Right hindlimb (tissue), 1 donor: ENCODE measurements at regions not wholly inside any gene's neighbourhood (a gene's known extent, or its start where the extent isn't known, plus 50 kb on each side); places are given as distances from the start of the nearest gene placed in this dataset.
"Not testable (repeated sequence)": the region's sequence is repeated elsewhere in the genome, so short reads cannot be mapped to it uniquely, and the experiment has no call there.

ENCODE experiments used
- DNase-seq: peaks from one replicate; pipeline ENCODE4 v3.0.0-alpha.2; 2018

DNA sequence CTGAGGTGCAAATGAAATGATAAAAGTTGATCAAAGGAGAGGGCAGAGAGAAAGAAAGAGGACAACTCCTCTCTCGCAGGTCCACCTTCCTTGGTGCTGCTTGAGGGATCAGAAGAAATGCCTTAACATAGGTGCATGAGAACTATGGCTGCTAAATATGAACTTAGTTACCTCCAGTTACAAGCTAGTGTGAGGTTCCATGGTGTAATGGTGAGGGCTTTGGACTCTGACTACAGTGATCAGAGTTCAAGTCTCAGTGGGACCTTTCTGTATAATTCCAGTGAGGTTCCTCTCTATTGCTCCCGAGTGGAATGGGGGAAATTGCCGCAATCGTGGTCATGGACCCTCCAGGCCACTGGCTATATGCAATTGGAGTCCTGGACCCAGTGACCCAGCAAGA lies 387.3 kb downstream of the FAM72C start:
- DNase-seq: no peak

DNA sequence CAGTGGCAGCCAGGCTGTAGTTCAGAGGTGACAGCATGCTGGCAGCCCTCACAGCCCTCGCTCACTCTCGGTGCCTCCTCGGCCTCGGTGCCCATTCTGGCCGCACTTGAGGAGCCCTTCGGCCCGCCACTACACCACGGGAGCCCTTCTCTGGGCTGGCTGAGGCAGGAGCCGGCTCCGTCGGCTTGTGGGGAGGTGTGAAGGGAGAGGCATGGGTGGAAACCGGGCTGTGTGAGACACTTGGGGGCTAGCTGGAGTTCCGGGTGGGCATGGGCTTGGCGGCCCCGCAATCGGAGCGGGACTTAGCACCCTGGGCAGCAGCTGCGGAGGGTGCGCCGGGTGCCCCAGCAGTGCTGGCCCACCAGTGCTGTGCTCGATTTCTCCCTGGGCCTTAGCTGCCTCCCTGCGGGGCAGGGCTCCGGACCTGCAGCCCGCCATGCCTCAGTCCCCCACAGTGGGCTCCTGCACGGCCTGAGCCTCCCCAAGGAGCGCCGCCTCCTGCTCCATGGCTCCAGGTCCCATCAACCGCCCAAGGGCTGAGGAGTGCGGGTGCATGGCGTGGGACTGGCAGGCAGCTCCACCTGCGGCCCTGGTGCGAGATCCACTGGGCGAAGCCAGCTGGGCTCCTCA lies 396.8 kb downstream of the FAM72C start:
- no peak for DNase-seq

DNA sequence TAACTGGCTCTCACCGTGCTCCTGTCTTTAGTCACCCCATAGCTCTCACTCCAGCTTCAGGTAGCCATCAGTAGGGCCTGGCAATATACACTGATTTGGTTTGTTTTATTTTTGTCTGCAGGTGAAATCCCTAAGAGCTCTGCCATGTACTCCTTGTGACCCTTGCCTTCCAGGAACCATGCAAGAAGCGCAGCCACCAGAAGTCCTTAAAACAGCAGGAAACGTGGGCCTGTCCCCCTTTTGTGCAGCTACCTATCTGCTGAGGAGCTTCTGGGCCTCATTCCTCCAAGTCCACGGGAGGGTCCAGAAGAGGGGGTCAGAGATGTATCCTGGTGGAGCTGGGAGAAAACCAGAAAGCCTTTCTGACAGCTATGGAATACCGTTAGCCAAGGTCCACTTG lies 399.1 kb downstream of the FAM72C start:
- not testable (repeated sequence) for DNase-seq

DNA sequence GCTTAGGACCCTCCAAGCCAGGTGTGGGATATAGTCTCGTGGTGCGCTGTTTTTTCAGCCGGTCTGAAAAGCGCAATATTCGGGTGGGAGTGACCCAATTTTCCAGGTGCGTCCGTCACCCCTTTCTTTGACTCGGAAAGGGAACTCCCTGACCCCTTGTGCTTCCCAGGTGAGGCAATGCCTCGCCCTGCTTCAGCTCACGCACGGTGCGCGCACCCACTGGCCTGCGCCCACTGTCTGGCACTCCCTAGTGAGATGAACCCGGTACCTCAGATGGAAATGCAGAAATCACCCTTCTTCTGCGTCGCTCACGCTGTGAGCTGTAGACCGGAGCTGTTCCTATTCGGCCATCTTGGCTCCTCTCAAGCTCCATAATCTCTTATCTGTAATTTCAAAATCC lies 408.0 kb downstream of the FAM72C start:
- not testable (repeated sequence) for DNase-seq

DNA sequence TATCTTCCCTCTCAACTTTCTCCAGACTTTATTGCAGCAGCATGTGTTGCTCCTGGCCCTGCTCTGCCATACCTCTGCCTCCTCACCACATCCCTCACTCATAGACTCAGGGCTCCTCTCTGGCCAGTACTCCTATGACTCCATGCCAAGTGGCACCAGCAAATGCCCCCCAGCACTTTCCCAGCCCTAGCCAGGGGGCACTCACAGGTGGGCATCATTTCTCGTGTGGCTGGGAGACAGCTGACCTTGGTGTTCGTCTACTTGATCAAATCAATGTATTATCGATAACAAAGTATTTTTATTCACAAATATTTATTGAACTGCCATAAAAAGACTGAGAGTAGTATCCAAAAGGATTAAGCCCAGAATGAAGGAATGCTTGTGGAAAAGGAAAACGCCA lies 418.2 kb downstream of the FAM72C start:
- no peak for DNase-seq

DNA sequence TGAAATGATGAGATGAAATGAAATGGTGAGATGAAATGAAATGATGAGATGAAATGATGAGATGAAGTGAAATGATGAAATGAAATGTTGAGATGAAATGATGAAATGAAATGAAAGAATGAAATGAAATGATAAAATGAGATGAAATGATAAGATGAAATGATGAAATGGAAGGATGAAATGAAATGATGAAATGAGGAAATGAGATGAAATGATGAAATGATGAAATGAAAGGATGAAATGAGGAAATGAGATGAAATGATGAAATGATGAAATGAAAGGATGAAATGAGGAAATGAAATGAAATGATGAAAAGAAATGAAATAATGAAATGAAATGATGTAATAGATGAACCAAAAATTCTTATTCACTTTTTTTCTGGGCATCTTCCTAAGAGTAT lies 467.1 kb downstream of the FAM72C start:
- DNase-seq: not testable (repeated sequence)

DNA sequence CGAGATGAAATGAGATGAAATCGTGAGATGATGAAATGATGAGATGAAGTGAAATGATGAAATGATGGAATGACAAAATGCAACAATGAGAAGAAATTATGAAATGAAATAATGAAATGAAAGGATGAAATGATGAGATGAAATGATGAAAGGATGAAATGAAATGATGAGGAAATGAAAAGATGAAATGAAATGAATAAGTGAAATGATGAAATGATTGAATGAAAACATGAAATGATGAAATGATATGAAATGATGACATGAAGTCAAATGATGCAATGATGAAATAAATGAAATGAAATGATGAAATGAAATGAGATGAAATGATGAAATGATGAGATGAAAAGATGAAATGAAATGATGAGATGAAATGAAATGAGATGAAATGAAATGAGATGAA lies 467.7 kb downstream of the FAM72C start:
- DNase-seq: not testable (repeated sequence)

DNA sequence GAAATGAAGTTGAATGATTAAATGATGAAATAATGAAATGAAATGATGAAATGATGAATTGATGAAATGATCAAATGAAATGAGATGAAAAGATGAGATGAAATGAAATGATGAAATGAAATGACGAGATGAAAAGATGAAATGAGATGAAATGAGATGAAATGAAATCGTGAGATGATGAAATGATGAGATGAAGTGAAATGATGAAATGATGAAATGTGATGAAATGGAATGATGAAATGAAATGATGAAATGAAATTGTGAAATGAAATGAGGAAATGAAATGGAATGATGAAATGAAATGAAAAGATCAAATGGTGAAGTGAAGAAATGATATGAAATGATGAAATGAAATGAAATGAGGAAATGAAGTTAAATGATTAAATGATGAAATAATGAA lies 468.7 kb downstream of the FAM72C start:
- DNase-seq: not testable (repeated sequence)

DNA sequence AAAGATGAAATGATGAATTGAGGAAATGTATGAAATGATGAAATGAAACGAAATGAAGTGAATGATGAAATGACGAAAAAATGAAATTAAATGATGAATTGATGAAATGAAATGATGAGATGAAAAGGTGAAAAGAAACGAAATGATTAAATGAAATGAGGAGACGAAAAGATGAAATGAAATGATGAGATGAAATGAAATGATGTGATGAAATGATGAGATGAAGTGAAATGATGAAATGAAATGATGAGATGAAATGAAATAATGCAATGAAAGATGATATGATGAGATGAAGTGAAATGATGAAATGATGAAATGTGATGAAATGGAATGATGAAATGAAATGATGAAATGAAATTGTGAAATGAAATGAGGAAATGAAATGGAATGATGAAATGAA lies 469.7 kb downstream of the FAM72C start:
- not testable (repeated sequence) for DNase-seq

DNA sequence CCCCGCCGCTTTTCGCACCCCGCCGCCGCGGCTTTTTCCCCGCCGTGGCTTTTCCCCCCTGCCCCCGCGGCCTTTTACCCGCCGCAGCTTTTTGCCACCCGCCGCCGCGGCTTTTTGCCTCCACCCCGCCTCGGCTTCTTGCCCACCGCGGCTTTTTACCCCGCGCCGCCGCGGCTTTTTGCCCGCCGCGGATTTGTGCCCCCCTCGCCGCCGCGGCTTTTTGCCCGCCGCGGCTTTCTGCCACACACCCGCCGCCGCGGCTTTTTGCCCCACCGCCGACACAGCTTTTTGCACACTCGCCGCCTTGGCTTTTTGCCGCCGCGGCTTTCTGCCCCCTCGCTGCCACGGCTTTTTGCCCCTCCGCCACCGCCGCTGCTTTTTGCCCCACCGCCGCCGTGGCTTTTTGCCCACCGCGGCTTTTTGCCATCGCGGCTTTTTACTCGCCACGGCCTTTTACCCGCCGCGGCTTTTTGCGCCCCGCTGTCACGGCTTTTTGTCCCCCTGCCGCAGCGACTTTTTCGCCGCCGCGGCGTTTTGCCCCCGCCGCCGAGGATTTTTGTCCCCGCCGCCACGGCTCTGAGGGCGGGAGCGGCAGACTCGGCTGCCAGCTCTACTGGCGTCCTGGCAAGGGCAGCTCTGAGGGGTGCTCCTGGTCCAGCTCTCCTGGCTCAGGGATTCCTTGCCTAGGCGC lies 473.6 kb downstream of the FAM72C start:
- peak; percentile 6 for DNase-seq

DNA sequence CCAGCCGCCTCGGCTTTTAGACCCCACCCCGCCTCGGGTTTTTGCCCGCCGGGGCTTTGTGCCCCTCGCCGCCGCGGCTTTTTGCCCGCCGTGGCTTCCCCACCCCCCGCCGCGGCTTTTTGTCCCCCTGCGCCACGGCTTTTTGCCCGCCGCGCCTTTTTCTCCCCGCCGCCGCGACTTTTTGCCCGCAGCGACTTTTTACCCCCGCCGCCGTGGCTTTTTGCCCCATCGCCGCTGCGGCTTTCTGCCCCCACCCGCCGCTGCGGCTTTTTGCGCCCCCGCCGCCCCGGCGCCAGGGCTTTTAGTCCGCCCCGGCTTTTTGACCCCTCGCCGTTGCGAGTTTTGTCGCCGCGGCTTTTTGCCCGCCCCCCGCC lies 474.4 kb downstream of the FAM72C start:
- DNase-seq: peak; percentile 5

DNA sequence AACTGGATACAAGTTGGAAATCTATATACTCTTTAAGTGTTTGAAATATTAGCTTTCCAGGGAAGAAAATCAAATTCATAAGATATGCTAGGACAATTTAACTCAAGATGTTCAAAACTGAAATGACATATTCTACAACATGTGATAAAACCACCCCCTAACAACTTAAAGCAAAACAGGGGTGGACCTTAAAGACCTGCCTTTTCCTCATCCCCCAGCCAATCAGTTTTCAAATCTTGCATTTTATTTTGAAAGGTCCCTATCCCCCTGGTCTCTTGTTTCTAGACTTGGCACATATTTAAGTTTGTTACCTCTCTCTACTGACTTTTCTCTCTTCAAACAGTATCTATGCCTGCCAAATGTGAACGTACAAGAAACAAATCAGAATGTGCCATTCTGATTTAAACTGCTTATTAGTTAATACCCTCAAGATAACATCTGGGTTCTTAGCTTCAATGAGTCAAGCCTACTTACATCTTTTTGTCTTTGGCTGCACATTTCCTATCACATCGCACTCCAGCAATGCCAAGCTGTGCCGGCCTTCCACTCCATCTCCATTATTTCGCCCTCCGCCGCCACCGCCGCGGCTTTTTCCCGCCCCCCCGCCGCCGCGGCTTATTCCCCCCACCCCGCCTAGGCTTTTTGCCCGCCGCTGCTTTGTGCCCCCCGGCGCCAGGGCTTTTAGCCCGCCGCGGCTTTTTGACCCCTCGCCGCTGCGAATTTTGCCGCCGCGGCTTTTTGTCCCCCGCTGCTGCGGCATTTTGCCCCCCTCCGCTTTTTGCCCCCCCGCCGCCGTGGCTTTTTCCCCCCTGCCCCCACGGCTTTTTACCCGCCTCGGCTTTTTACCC lies 475.0 kb downstream of the FAM72C start:
- not testable (repeated sequence) for DNase-seq
